ENCODE measurements at regions not wholly inside any gene's neighbourhood (a gene's known extent, or its start where the extent isn't known, plus 50 kb on each side); places are given as distances from the start of the nearest gene placed in this dataset.

- H3K79me2 ChIP-seq (ENCODE audit: insufficient read depth, low read length): no peaks in the 10 kb centered on the region
- H3K4me2 ChIP-seq (ENCODE audit: low read depth, low read length): no peak overlapping the region
- FAIRE-seq (no peak), ATAC-seq (no peak), DNase-seq (ENCODE audit: low spot score) (no peak)
- 5% methylated on average over 2 of the region's 2 CpGs for WGBS (ENCODE audit: low lambda C conversion rate)
- no peak overlapping the region for H3K27ac ChIP-seq (ENCODE audit: extremely low read length, insufficient read depth, low read length)
- TF ChIP-seq NFIB (CRISPR knock-in tag; IDR thresholded peaks at IDR 0.05; ENCODE audit: borderline replicate concordance) (no peak), RNF2 (conservative IDR thresholded peaks at IDR 0.05; ENCODE audit: low read depth) (no peak), TSC22D2 (CRISPR knock-in tag; IDR thresholded peaks at IDR 0.05; ENCODE audit: borderline replicate concordance) (no peak), ZNF629 (CRISPR knock-in tag; conservative IDR thresholded peaks at IDR 0.05) (no peak), ZNF362 (CRISPR knock-in tag; IDR thresholded peaks at IDR 0.05; ENCODE audit: borderline replicate concordance) (no peak), ZBTB14 (CRISPR knock-in tag; IDR thresholded peaks at IDR 0.05) (no peak), LBX2 (CRISPR knock-in tag; IDR thresholded peaks at IDR 0.05; ENCODE audit: borderline replicate concordance) (no peak), ZNF549 (CRISPR knock-in tag; IDR thresholded peaks at IDR 0.05) (no peak), HDAC6 (IDR thresholded peaks at IDR 0.05; ENCODE audit: low read depth, low read length) (no peak), SALL1 (CRISPR knock-in tag; IDR thresholded peaks at IDR 0.05) (no peak), YEATS4 (CRISPR knock-in tag; IDR thresholded peaks at IDR 0.05; ENCODE audit: borderline replicate concordance) (no peak), SMAD9 (CRISPR knock-in tag; IDR thresholded peaks at IDR 0.05) (no peak), ARHGAP35 (CRISPR knock-in tag; IDR thresholded peaks at IDR 0.05; ENCODE audit: borderline replicate concordance) (no peak), FOXK1 (CRISPR knock-in tag; IDR thresholded peaks at IDR 0.05; ENCODE audit: borderline replicate concordance, low read depth) (no peak)
- H2AFZ ChIP-seq (ENCODE audit: low read length): no peak overlapping the region
- CTCF ChIA-PET (ENCODE audit: low intra/inter-chr PET ratio, low total read pairs): no interaction called here
- no peaks in the 10 kb centered on the region for H3K4me1 ChIP-seq (ENCODE audit: insufficient read depth, low read length)
- H3K4me3 ChIP-seq (replicated peaks in 1 of 3; ENCODE audit: insufficient read depth in 1 of 3, low read depth in 2 of 3, low read length in 3 of 3): no peak overlapping the region
- no TSS peak for BruUV-seq (replicated peaks)
- in situ Hi-C loops (cut with HindIII; ENCODE audit: extremely low pct_ligation_motif_present, low pct_unique_long_range_greater_than_20kb) (no loop called here), intact Hi-C loops (cut with micrococcal nuclease; ENCODE audit: unreplicated experiment) (no loop called here)
- no peaks in the 10 kb centered on the region for H3K9me3 ChIP-seq (ENCODE audit: low read length)
- H3K27me3 ChIP-seq (ENCODE audit: control insufficient read depth in 1 of 2, insufficient read depth in 2 of 2, low read length in 2 of 2): no peaks in the 10 kb centered on the region
- H3K36me3 ChIP-seq (replicated peaks in 1 of 2; ENCODE audit: control insufficient read depth in 1 of 2, insufficient read depth in 2 of 2, low read length in 2 of 2): no peaks in the 10 kb centered on the region
- POLR2A ChIA-PET: no interaction called here
- H4K20me1 ChIP-seq (ENCODE audit: insufficient read depth, low read length): no peaks in the 10 kb centered on the region
- H3K9ac ChIP-seq (ENCODE audit: insufficient read depth, low read depth, low read length): no peak overlapping the region
Measured at GRCh38 chr1:76012341-76013205, 62.0 kb upstream of the ST6GALNAC3 start.

All from HepG2 (cell line).